ELF-1 (cell line): ENCODE measurements at regions not wholly inside any gene's neighbourhood (a gene's known extent, or its start where the extent isn't known, plus 50 kb on each side); places are given as distances from the start of the nearest gene placed in this dataset.

Experiments
- DNase-seq: peaks from one replicate; pipeline ENCODE4 v3.0.0-alpha.2; 2016; ENCODE audit warnings: low read depth, low spot score

DNA sequence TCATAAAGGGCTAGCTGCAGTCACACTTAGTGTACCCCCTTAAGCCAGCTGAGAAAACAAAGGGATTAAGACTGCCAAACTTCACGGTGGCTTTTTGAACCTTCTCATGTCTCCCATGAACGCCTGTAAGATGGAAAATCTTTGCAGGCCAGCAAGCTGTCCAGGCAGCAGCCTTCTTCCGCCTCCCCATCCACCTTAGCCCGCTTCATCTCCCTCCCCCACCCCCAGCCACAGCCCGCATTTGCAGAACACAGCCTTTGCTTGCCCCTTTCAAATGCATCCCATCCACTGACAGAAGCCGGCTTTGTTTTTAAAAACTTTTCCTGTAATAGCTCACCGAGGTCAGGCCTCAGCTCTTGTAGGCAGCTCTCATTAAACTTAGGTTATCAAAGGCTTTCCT is 113.8 kb upstream of the FAM9B start:
- DNase-seq: peak; percentile 81

DNA sequence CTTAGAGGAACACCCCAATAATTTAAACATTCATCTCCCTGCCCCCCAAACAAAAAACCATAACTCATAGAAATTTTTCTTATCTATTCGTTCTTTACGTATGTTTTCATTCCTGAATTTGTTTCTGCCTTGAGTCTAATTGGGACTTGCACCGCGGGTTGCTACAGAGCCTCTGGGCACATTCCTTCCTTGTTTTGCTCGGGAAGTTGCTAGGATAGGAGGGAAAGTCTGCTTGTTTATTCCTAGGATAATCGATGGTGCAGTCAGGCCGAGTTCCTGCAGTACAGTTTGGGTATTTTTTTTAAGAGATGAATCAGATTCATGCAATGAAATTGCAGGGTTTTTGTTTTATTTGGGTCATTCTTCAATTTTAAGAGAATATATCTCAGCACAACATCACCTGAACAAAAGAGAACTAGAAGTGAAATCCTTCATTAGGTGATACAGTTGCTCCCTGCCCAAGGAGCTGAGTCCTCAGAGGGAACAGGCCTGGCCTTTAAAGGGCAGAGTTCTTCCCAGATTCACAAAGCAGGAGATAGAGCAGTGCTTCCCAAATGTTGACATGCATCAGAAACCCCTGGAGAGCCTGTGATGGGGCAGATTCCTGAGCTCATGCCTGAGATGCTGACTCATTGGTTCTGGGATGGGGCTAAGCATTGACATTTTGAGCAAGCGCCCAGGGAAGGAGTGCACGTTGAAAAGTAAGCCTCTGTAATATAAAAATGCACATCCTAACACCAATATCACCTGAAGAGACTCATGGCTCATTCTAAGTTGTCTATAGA is 114.9 kb upstream of the FAM9B start:
- DNase-seq: peak; percentile 90

DNA sequence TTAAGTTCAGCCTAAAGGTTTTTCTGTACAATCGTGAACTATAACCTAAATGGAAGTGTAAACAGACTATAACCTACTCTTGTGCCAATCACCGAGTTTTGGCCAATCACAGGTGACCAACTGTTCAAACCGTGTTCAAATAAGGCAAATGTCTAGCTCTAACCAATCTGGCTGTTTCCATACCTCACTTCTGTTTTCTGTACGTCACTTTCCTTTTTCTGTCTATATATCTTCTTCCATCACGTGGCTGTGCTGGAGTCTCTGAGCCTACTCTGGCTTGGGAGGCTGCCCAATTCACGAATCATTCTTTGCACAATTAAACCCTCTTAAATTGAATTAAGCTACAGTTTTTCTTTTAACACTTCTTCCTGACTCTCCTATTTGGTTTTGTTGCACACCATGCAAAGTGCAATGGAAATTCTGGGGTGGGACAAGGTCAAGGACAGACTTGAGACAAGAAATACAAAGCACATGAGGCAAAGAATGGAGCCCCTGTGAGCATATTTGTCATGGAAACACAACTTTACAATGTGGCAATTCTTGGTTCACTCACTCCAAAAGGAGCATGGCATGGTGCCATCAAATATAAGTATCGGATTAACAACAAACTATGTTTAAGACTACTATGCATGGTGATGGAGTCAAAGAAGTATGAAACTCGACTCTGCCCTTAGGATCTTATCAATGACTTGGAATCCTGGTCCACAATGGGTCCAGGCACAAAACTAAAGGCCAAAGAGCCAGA is 115.7 kb upstream of the FAM9B start:
- no peak for DNase-seq

DNA sequence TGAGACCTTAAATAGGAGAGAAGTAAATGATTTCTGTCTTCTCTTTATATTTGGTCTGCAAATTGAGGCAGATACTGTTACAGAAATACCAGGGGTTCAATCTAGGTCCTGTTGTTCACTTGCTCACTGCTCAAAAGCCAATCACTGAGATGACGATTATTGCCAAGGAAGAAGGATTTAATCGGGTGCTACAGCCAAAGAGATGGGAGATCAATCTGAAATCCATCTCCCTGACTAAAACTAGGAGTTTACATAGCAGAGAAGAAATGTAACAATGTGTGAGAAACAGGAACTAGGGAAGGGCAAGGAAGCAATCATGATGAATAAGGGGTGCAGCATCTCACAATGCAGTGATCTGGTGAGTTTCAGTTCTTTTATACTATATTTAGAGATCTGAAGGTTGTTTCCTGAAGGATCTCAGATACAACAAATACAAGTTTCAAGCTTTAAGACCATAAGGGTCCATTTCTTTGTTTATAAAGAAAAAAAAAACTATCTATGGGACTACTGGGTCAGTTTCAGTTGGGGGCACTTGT is 117.9 kb upstream of the FAM9B start:
- no peak for DNase-seq

DNA sequence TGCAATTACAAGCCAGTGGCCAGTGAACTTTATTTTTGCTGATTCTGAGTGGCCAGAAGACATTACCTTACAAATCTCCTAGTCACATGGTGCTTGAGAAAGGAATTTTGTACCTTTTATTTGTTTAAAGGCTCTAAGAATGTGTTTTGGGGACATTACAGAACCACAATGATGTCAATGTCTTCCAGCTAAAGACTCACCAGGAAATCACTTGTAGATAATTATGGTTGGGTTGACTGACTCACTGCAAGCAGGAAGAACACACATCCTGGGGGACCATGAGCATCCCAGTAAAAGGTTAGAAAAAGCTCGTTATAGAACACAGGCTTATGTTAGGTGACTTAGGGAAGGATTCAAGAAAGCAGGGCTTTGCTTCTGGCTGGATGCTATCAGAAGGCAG is 119.4 kb upstream of the FAM9B start:
- no peak for DNase-seq

DNA sequence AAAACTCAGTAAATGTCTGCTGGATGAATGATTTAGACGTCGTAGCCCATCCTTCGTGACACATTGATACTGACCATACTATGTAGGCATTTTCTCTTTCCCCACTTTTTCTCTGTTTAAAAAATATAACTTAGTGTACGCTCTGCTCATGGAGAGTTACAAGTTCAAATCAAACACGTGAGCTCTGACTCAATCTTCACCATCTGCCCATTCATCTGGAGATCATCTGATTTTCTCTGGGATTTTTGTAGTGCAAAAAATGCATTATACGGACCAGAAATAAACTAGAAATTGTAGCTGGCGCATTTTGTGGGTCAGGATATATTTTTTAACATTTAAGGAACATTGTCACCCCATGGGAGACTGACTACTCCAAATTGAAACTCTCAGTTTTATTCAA is 124.7 kb upstream of the FAM9B start:
- no peak for DNase-seq

DNA sequence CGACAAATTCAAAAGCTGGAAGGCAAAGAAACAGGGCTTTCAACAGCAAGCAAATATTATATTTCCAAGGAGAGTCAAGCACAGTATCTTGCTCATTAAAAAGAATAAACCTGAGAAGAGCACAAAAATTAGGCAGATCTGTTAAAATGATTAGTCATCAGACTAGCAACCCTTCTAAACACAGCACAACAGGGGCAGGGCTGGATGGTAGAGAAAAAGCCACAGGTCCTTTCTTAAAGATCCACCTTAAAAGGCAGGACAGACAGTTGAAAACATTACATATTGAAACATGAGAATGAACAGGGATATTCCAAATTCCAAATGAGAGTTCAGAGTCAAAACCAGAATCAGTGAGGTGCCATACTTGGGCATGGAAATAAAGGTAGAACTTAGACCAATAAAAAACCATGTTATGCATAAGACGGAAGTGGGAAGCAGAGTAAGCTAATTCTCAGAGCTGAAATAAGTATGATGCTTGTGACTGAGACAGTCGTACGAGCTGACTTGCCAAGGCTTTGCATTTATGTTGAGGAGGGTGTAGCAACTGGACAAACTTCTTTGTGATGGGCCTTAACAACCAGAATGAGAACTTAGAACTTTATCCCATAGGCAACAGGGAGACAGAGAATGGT is 126.9 kb upstream of the FAM9B start:
- DNase-seq: no peak

DNA sequence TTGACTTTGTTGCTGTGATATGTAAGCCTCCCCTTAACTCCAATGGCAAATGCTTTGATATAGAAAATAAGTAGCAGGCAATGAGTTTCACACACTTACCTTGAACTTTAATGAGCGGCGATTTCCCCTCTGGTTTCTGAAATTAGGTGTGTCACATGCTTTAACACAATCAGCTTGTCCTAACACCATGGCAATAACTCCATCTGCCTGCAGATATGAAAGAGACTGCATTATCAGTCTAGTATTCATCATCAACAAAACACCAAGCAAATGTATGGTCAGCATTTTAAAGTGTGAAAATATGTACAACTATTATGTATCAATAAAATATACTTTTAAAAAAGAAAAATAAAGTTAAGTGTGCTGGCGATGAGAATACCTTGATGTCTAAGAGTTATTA is 128.8 kb upstream of the FAM9B start:
- no peak for DNase-seq

DNA sequence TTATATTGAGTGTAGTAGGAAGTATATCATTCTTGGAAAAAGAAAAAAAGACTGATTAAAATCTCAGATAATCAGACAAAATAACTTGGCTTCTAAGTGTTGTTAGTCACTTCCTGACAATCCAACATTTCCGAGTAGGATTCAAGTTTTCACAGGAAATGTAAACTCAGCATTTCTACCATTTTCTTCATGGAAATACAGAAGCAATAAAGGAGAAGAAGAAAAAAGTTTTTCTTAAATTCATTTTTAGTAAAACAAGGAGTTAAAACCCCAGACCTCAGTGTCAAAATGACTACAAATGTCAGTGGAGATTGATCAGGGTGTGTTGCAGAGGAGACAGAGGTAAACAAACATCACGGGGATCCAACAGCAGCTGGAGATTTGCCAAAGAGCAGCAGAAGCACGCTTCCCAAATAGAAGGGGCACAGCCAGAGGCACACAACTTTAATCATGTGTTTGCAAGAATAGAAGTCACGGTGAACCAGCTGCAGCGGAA is 129.3 kb upstream of the FAM9B start:
- DNase-seq: peak; percentile 39

DNA sequence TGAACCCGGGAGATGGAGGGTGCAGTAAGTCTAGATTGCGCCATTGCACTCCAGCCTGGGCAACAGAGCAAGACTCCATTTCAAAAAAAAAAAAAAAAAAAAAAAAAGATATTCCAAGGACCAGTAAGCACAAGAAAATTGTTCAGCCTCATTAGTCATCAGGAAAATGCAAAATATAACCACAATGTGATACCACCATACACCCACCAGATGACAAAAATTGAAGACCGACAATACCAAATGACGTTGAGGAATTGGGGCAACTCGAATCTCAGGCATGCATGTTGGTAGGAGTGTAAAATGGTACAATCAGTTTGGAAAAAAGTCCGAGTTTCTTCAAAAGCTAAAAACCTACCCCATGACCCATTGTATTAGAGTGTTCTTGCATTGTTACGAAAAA is 130.2 kb upstream of the FAM9B start:
- no peak for DNase-seq

DNA sequence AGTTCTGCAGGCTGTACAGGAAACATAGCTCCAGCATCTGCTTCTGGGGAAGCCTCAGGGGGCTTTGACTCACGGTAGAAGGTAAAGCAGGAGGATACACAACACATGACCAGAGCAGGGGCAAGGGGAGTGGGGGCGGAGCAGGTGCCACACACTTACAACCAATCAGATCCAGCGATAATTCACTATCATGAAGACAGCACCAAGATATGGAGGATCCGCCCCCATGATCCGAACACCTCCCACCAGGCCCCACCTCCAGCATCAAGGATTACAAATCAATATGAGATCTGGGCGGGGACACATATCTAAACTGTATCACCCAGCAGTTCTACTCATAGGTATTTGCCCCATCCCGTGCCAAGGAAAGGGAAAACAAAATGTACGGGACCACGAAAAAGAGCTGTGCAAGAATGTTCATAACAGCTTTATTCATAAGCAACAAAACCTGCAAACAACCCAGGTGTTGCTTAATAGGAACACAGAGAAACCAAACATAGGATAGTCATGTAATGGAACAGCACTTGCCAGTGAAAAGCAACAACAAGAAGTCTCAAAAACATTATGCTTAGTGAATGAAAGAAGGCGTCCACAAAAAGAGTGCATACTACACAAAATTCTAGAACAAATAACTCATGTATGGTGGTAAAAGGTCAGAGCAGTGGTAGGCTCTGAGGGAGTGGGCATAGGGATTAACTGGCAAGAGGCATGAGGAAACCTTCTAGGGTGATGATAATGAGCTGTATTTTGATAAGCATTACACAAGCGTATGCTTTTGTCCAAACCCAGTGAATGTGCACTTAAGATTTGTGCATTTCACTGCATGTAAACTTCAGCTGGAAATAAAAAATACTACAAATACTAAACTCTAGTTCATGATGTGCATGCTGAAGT is 130.9 kb upstream of the FAM9B start:
- no peak for DNase-seq

DNA sequence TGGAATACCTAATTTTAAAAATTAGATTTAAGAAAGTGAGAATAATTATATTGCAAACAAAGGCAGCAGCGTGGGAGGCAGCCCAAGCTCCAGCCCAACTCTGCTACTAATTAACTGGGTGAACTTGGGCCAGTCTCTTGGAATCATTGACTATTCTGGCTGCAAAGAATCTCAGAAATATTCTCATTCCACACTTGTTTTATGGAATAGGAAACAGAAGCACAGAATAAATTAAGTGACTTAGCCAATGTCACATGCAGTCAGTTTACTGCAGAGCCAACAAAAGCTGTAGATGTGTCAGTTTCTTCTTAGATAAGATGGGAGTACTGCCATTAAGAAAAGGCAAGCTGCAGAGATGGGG is 132.6 kb upstream of the FAM9B start:
- no peak for DNase-seq

DNA sequence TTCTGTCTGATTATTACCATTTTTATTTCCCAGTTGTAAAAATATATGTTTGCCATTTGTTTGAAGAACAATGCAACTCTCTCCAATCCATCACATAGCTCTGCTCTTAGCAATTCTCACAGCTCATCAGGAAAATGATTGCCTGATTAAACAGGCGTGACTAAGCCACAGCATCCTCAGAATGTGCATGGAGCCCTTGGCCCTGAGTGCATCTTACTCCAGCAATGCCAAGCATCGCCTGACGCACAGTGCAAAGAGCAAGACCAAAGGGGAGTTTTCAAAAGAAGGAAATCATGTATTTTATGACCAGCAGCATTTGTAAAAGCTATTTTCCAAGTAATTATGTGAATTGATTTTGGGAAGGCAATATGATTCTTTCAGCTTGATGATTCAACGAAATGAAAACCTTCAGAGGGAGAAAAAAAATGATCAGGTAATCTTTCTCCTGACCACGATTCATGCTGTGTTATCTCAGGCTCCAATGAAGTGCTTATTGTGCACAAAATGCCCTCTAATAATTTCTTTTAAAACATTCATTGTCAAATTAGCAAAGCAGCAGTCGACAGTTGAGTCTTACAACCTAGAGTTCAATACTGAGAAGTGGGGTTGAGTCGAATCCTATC is 138.0 kb upstream of the FAM9B start:
- DNase-seq: no peak

DNA sequence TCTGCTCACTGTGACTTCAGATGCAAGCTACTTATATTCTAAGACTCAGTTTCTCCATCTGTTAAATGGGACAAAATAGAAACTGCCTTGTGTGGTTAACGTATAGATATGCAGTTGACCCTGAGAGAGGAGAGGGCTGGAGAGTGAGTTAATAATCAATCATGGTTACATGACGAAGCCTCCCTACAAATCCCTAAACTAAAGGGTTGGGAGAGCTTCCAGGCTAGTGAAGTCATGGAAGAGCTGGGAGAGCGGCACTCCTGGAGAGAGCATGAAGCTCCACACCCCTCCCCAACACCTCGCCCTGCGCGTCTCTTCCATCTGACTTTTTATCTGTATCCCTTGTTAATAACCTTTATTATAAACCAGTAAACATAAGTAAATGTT is 138.5 kb upstream of the FAM9B start:
- DNase-seq: no peak

DNA sequence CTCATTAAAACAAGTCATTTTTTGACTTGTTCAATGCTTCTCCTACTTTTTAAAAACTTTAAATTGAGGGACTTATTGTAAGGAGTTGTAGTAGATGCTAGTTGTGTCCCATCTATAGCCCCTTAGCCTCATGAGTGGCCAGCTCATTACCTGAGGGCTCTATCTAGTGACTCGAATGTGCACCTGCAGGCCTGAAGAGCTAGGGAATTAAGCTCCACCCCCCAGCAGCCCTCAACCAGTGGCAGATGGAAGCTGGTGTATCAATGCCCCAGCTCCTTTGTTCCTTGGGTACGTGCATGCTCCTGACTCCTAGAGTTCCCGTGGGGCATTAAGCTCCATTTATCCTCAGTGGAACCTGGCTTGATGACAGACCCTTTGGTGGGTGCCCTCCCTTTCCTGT is 146.7 kb upstream of the FAM9B start:
- DNase-seq: peak; percentile 21

DNA sequence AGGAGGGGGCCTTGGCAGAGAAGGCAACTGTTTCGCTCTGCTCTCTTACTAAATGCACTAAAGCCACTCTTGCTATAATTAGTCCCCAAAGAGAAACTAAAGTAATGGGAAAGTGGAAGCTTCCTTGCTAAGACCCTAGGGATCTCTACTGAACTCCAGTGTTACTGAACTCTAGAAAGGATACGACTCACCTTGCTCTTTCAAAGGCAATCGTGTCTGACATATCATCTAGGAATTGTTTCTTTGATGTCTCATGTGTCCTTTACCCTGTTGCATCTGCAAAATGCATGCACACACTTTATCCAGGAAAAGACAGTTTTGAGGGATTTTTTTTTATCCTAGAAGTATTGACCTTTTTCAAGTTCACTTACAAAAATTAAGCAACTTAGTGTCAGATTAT is 148.1 kb upstream of the FAM9B start:
- no peak for DNase-seq

DNA sequence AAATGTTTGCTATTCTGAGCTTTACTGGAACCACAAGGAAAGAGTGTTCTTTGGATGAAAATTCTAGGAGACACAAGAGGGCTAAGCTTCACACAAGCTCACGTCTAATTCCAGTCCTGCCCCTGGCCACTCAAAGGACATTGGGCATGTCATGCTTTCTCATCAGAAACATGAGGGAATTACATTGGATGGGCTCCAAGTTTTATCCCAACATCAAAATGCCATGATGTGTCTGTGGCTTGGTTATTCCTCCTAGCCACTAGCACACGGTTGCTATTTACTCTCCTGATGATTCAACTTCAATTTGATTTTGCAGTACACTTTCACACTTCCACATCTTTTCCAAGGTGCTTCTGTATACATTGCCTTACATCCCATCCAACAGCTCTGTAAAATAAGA is 149.6 kb upstream of the FAM9B start:
- no peak for DNase-seq

DNA sequence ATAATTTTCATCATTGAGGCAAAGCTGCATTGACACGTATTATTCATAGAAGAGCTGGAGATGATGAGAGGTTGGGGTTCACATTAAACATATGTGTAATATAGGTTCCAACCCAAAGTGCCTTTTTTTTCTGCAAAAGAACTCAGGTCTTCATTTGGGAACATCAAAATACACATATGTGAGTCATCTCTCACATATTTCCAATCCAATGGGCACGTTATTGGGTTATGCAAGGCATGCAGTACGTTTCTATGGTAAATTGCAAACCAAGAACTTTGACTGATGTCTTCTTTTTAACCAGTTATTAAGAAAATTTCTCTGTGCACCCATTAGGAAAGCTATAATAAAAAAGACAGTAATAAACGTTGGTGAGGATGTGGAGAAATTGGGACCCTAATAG is 150.3 kb upstream of the FAM9B start:
- no peak for DNase-seq

DNA sequence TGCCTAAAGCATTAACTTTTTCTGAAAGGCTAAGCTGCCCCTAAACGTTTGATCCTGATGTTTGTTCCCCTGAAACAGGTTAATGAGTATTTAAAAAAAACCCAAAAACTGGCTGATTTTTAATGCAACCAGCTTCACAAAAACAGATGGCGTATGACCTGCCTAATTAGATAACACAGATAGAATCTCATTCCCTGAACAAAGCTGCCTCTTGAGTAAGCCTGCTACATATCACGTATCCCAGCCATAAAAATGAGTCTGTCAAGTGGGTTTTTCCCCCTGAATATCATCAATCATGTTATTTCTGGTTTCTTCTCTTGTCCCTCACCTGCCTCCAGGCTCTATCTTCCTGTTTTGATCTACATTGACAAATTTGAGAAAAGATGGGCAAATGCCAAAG is 154.2 kb upstream of the FAM9B start:
- DNase-seq: no peak

DNA sequence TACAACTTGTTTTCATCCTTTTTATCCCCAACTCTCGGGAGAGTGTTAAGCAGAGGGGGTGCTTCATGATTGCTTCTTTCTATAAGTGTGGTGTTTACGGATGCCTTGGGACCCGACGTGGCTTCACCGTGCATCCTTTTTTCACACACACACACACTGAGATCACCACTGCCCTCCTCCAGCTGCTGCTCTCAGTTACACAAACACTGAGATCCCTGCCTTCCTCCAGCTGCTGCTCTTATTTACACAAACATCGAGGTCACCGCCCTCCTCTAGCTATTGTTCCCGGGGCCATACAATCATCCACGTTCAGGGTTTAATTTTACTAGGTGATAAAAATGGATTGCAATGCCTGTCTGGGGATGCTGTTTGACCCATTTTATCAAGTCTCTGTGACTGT is 155.4 kb upstream of the FAM9B start:
- DNase-seq: peak; percentile 16

DNA sequence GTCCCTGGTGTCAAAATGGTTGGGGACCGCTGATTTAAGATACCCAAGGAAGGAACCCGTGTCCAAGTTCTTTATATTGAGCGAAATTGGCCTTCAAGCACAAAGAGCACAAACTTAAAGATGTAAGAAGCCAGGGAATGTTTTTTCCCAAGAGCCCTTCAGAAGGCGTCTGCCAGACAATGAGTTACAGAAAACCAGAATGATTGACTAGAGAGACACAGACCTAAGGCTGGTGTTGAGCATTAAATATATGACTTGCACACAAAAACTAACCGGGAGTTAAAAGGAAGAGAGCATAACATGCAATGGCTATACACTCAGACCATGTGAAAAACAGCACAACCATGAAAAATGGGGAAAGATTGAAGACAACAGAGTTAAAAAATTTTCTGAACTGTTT is 157.5 kb upstream of the FAM9B start:
- DNase-seq: no peak
